ENCODE measurements at regions not wholly inside any gene's neighbourhood (a gene's known extent, or its start where the extent isn't known, plus 50 kb on each side); places are given as distances from the start of the nearest gene placed in this dataset.
A peak's percentile ranks its signal among the peaks of the same experiment; 100 is the strongest.

DNA sequence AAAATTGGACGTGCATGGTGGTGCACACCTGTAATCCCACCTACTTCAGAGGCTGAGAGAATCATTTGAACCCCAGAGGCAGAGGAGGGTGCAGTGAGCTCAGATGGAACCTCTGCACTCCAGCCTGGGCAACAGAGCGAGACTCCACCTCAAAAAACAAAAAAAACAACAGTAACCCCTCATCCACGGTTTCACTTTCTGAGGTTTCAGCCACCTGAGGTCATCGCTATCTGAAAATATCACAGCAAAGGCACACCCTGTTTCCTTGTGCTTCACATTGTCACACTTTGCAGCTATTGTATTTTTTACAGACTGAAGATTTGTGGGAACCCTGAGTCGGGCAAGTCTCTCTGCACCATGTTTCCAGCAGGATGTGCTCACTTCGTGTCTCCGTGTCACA, 54.1 kb upstream of the FOXQ1 start:
- no peaks in the 10 kb centered on the region for H3K27me3 ChIP-seq (ENCODE audit: control insufficient read depth in 3 of 3, insufficient read depth in 3 of 3, low read length in 3 of 3)
- 64 to 68% (median 68%) methylated on average over 7 of the region's 7 CpGs for WGBS, 3 donors
- H3K9me3 ChIP-seq (ENCODE audit: control insufficient read depth in 2 of 2, insufficient read depth in 1 of 2, low read depth in 1 of 2, low read length in 1 of 2), result no peaks in the 10 kb centered on the region
- H3K4me1 ChIP-seq (ENCODE audit: control insufficient read depth in 3 of 3, insufficient read depth in 2 of 3, low read depth in 1 of 3, low read length in 2 of 3), result peaks cover 0 to 1% (median 0%) of the 10 kb centered on the region in 3 donors
- H3K36me3 ChIP-seq (ENCODE audit: control insufficient read depth in 3 of 3, insufficient read depth in 2 of 3, low read depth in 1 of 3, low read length in 3 of 3), result no peaks in the 10 kb centered on the region
- no peak overlapping the region for H3K27ac ChIP-seq (ENCODE audit: low read depth in 1 of 3, low read length in 2 of 3)
- H3K4me3 ChIP-seq (ENCODE audit: low read depth in 1 of 3, low read length in 3 of 3), result no peak overlapping the region
- FAIRE-seq (no peak), DNase-seq (no peak)

DNA sequence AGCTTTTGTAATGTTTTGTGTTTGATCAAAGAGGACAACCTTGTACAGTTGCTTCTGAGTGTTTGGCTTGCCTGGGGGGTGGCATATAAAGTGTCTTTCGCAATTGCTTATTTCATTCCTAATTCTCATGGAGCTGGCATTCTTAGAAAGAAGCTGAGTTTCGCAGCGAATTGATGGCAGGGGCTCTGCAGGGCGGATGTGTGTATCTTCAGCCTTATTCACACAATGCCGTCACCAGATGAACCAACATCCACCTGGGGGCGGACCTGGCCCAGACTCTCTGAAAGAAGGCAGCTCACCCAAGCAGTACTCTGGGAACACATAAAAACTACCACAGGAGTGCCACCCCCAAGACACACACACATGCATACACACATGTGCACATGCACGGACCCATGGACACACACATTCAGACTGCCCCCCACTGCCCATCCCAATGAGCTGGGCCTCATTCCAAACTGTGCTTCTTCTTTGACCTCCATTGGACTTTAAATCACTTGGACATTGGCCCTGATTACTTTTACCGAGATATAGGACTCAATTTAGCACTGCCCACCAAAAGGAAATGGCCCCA, 55.4 kb upstream of the FOXQ1 start:
- Histone ChIP-seq H3K4me3 (ENCODE audit: low read depth in 1 of 3, low read length in 3 of 3) (no peak overlapping the region), H3K4me1 (ENCODE audit: control insufficient read depth in 3 of 3, insufficient read depth in 2 of 3, low read depth in 1 of 3, low read length in 2 of 3) (peaks cover 0 to 1% (median 0%) of the 10 kb centered on the region in 3 donors), H3K36me3 (ENCODE audit: control insufficient read depth in 3 of 3, insufficient read depth in 2 of 3, low read depth in 1 of 3, low read length in 3 of 3) (no peaks in the 10 kb centered on the region), H3K27ac (ENCODE audit: low read depth in 1 of 3, low read length in 2 of 3) (no peak overlapping the region), H3K9me3 (ENCODE audit: control insufficient read depth in 2 of 2, insufficient read depth in 1 of 2, low read depth in 1 of 2, low read length in 1 of 2) (no peaks in the 10 kb centered on the region), H3K27me3 (ENCODE audit: control insufficient read depth in 3 of 3, insufficient read depth in 3 of 3, low read length in 3 of 3) (no peaks in the 10 kb centered on the region)
- DNase-seq, result no peak
- WGBS, 3 donors, result 78 to 93% (median 88%) methylated on average over 8 of the region's 8 CpGs
- no peak for FAIRE-seq

DNA sequence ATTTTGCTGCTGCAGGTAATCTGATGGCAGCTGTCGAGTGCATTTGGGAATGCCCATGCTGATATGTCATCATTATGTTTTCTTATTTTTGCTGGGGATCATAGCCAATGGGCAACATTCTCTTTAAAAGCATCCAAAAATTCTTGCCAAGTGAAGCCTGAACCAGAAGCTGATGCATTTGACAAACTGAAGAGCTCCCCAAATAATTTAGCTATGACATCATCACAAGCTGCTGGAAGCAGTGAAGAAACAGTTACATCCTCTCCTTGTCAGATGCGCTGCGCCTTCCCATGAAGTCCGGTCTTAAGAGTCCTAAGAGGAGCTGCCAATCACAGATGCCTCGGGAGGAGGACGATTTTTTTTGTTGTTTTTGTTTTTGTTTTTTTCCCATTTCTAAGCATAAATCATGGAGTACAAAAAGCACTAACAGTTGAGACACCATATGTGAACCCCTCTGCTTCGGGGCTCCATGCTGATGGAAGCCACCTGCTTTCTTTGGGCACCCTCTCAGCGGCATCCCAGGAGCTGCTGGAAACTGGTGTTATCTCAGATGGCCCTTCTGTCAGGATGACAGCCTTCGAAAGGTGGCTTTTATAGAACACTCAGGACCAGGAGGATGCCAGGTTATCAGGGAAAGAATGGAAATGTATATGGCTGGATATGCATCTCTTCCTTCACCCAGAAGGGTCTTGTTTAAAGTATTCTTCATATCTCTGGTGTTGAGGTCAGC, 56.1 kb upstream of the FOXQ1 start:
- H3K9me3 ChIP-seq (ENCODE audit: control insufficient read depth in 2 of 2, insufficient read depth in 1 of 2, low read depth in 1 of 2, low read length in 1 of 2), result no peaks in the 10 kb centered on the region
- H3K27ac ChIP-seq (ENCODE audit: low read depth in 1 of 3, low read length in 2 of 3), result no peak overlapping the region
- H3K27me3 ChIP-seq (ENCODE audit: control insufficient read depth in 3 of 3, insufficient read depth in 3 of 3, low read length in 3 of 3), result no peaks in the 10 kb centered on the region
- WGBS, 3 donors, result 67 to 89% (median 79%) methylated on average over 9 of the region's 9 CpGs
- no peak overlapping the region for H3K4me3 ChIP-seq (ENCODE audit: low read depth in 1 of 3, low read length in 3 of 3)
- peaks cover 0 to 8% (median 0%) of the 10 kb centered on the region in 3 donors for H3K4me1 ChIP-seq (ENCODE audit: control insufficient read depth in 3 of 3, insufficient read depth in 2 of 3, low read depth in 1 of 3, low read length in 2 of 3)
- no peaks in the 10 kb centered on the region for H3K36me3 ChIP-seq (ENCODE audit: control insufficient read depth in 3 of 3, insufficient read depth in 2 of 3, low read depth in 1 of 3, low read length in 3 of 3)
- no peak for DNase-seq
- no peak for FAIRE-seq

DNA sequence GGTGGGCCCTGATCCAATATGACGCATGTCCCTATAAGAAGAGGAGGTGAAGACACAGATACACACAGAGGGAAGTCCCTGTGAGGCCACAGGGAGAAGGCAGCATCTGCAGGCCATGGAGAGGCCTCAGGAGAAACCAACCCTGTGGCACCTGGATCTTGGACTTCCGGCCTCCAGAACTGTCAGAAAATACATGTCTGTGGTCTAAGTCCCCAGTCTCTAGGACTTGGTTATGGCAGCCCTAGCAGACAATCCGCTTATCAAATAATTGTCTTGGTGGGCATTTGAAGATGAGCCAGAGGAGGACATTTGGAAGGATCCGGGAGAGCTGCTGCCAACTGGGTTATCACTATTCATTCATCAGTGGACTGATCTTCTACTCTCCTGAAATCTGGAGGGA, 57.6 kb upstream of the FOXQ1 start:
- no peak for DNase-seq
- no peaks in the 10 kb centered on the region for H3K36me3 ChIP-seq (ENCODE audit: control insufficient read depth in 3 of 3, insufficient read depth in 2 of 3, low read depth in 1 of 3, low read length in 3 of 3)
- H3K9me3 ChIP-seq (ENCODE audit: control insufficient read depth in 2 of 2, insufficient read depth in 1 of 2, low read depth in 1 of 2, low read length in 1 of 2), result no peaks in the 10 kb centered on the region
- no peak overlapping the region for H3K4me3 ChIP-seq (ENCODE audit: low read depth in 1 of 3, low read length in 3 of 3)
- 91 to 94% (median 92%) methylated on average over 4 of the region's 4 CpGs for WGBS, 3 donors
- no peak overlapping the region for H3K27ac ChIP-seq (ENCODE audit: low read depth in 1 of 3, low read length in 2 of 3)
- peaks cover 0 to 9% (median 0%) of the 10 kb centered on the region in 3 donors for H3K4me1 ChIP-seq (ENCODE audit: control insufficient read depth in 3 of 3, insufficient read depth in 2 of 3, low read depth in 1 of 3, low read length in 2 of 3)
- no peak for FAIRE-seq
- no peaks in the 10 kb centered on the region for H3K27me3 ChIP-seq (ENCODE audit: control insufficient read depth in 3 of 3, insufficient read depth in 3 of 3, low read length in 3 of 3)

DNA sequence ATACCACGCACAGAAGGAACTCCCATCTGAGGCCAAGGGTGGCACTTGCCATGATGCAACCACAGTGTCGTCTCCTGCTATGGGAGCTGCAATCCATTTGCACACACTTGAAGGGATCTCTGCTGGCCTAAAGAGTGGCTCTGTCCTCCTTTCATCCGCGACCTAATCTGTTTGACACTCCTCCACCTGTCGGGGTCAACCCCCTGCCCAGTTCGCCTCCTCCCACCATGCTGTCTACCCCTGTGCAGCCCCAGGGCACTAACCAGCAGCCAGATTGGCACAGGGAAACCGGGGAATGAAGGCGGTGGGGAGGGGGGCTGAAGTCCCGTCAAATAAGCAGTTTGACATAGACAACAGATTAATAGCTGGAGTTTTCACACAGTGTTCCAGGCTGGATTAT, 58.1 kb upstream of the FOXQ1 start:
- Histone ChIP-seq H3K36me3 (ENCODE audit: control insufficient read depth in 3 of 3, insufficient read depth in 2 of 3, low read depth in 1 of 3, low read length in 3 of 3) (no peaks in the 10 kb centered on the region), H3K27me3 (ENCODE audit: control insufficient read depth in 3 of 3, insufficient read depth in 3 of 3, low read length in 3 of 3) (no peaks in the 10 kb centered on the region), H3K4me3 (ENCODE audit: low read depth in 1 of 3, low read length in 3 of 3) (no peak overlapping the region), H3K4me1 (ENCODE audit: control insufficient read depth in 3 of 3, insufficient read depth in 2 of 3, low read depth in 1 of 3, low read length in 2 of 3) (peaks cover 0 to 9% (median 0%) of the 10 kb centered on the region in 3 donors), H3K27ac (ENCODE audit: low read depth in 1 of 3, low read length in 2 of 3) (no peak overlapping the region), H3K9me3 (ENCODE audit: control insufficient read depth in 2 of 2, insufficient read depth in 1 of 2, low read depth in 1 of 2, low read length in 1 of 2) (no peaks in the 10 kb centered on the region)
- FAIRE-seq (no peak), DNase-seq (no peak)
- 92 to 97% (median 93%) methylated on average over 9 of the region's 9 CpGs for WGBS, 3 donors

DNA sequence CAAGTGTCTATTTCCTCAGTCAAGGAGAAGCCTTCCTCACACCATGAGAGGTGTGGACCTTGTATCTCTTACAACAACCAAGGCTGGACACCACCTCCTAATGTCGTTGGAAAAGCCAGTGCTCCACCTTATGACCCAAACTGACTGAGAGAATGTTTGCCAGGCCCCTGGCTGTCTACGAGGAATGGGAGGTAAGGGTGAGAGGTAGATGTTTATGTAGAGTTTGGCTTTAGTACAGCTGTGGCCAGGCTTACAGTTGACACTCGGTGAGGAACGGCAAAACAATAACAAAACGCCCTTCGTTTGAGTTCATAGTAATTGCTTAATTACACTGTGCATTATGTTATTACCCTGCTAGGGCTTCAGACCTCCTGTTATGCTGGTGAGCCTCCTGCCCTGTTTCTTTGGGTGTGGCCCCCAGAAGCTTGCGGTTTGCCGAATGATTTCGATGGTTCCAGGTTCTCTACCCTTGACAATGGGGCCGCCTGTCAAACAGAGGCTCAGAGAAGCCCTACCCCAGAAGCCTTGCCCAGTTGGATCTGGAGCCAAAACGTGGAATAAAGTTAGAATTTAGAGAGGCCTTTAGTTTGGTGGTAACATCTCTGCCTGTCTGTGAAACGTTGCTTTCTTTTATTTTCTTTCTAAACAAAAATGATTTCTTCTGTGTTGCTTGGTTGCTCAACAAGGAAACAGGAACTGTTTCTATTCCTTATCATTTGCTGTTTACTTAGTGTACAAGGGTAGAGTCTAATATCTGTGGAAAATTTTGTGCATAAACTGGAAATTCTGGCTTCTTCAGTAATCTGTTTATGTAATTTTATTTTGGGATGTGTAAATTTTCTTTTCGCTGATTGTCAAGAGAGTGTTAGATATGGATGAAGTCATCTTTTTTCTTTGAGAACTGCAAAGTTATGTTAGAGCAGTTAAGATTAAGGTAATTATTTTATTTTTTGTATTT, 60.4 kb upstream of the FOXQ1 start:
- DNase-seq, result peak in 1 of 2 donors; percentile 56
- FAIRE-seq, result no peak
- Histone ChIP-seq H3K4me3 (ENCODE audit: low read depth in 1 of 3, low read length in 3 of 3) (no peak overlapping the region), H3K4me1 (ENCODE audit: control insufficient read depth in 3 of 3, insufficient read depth in 2 of 3, low read depth in 1 of 3, low read length in 2 of 3) (peaks cover 0 to 9% (median 0%) of the 10 kb centered on the region in 3 donors), H3K27ac (ENCODE audit: low read depth in 1 of 3, low read length in 2 of 3) (peak overlapping the region in 1 of 3 donors; percentile 53), H3K27me3 (ENCODE audit: control insufficient read depth in 3 of 3, insufficient read depth in 3 of 3, low read length in 3 of 3) (no peaks in the 10 kb centered on the region), H3K9me3 (ENCODE audit: control insufficient read depth in 2 of 2, insufficient read depth in 1 of 2, low read depth in 1 of 2, low read length in 1 of 2) (no peaks in the 10 kb centered on the region), H3K36me3 (ENCODE audit: control insufficient read depth in 3 of 3, insufficient read depth in 2 of 3, low read depth in 1 of 3, low read length in 3 of 3) (no peaks in the 10 kb centered on the region)
- WGBS, 3 donors, result 7 to 47% (median 28%) methylated on average over 13 of the region's 13 CpGs

DNA sequence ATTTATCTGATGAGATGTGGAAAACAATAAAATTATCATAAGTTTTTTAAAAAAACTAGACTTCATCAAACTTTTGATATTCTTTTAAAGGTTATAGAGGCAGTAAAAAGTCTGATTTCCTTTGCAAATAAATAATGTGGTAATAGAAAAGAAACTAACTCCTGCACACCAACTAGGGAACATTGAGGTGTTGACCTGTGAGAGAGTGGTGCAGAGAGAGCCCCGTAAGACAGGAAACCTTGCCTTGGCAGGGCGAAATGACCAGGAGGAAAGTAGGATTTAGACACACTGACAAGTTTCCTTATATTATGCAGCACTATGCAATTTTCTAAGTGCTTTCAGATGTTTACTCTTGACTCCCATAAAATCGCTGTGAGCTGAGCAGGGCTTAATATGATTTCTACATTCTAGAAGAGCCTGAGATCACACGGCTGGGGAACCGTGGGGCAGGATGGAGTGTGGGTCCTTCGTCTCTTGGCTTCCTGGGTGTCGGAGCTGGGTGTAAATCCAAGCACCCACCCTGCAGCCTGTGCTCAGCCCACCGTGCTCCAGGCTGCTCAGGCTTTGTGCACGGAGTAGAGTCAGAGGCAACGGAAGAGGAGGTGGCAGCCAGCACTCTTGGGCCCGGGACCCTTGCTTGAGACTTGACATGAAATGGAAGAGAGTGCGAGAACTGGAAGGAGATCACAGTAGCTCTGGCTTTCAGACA, 61.3 kb upstream of the FOXQ1 start:
- Histone ChIP-seq H3K36me3 (ENCODE audit: control insufficient read depth in 3 of 3, insufficient read depth in 2 of 3, low read depth in 1 of 3, low read length in 3 of 3) (no peaks in the 10 kb centered on the region), H3K9me3 (ENCODE audit: control insufficient read depth in 2 of 2, insufficient read depth in 1 of 2, low read depth in 1 of 2, low read length in 1 of 2) (peaks cover 0 to 3% of the 10 kb centered on the region in 2 donors), H3K4me3 (ENCODE audit: low read depth in 1 of 3, low read length in 3 of 3) (no peak overlapping the region), H3K27ac (ENCODE audit: low read depth in 1 of 3, low read length in 2 of 3) (peak overlapping the region in 1 of 3 donors; percentile 53), H3K4me1 (ENCODE audit: control insufficient read depth in 3 of 3, insufficient read depth in 2 of 3, low read depth in 1 of 3, low read length in 2 of 3) (peaks cover 0 to 9% (median 0%) of the 10 kb centered on the region in 3 donors), H3K27me3 (ENCODE audit: control insufficient read depth in 3 of 3, insufficient read depth in 3 of 3, low read length in 3 of 3) (peaks cover 0 to 2% (median 0%) of the 10 kb centered on the region in 3 donors)
- FAIRE-seq, result no peak
- 66 to 71% (median 70%) methylated on average over 12 of the region's 12 CpGs for WGBS, 3 donors
- peak in 1 of 2 donors; percentile 38 for DNase-seq

DNA sequence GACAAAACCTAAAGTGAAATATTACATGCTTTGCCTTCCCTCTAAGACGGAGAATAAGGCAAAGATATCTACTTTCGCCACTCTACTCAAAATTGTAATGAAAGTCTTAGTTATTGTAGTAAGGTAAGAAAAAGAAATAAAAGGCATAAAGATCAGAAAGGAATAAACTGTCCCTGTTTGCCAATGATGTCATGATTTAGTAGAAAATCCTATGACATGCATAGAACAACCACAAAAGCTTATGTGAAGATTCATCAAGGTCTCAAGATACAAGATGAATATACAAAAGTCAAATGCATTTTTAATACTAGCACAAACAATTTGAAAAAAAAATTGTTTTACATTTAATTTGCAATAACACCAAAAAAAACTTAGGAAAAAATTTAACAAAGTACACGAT, 64.0 kb upstream of the FOXQ1 start:
- peaks cover 0 to 2% (median 0%) of the 10 kb centered on the region in 3 donors for H3K27me3 ChIP-seq (ENCODE audit: control insufficient read depth in 3 of 3, insufficient read depth in 3 of 3, low read length in 3 of 3)
- FAIRE-seq, result no peak
- peaks cover 0 to 11% (median 0%) of the 10 kb centered on the region in 3 donors for H3K4me1 ChIP-seq (ENCODE audit: control insufficient read depth in 3 of 3, insufficient read depth in 2 of 3, low read depth in 1 of 3, low read length in 2 of 3)
- peaks cover 0 to 5% of the 10 kb centered on the region in 2 donors for H3K9me3 ChIP-seq (ENCODE audit: control insufficient read depth in 2 of 2, insufficient read depth in 1 of 2, low read depth in 1 of 2, low read length in 1 of 2)
- no peak overlapping the region for H3K27ac ChIP-seq (ENCODE audit: low read depth in 1 of 3, low read length in 2 of 3)
- no peak for DNase-seq
- WGBS, 3 donors, result 90 to 92% (median 92%) methylated on average over 3 of the region's 3 CpGs
- H3K36me3 ChIP-seq (ENCODE audit: control insufficient read depth in 3 of 3, insufficient read depth in 2 of 3, low read depth in 1 of 3, low read length in 3 of 3), result no peaks in the 10 kb centered on the region
- no peak overlapping the region for H3K4me3 ChIP-seq (ENCODE audit: low read depth in 1 of 3, low read length in 3 of 3)

Measured in small intestine (tissue), 7 donors.